Panc1 (cell line): ENCODE measurements at regions not wholly inside any gene's neighbourhood (a gene's known extent, or its start where the extent isn't known, plus 50 kb on each side); places are given as distances from the start of the nearest gene placed in this dataset.

ENCODE experiments used
- CTCF ChIP-seq: fragments of 450-650 bp; IDR thresholded peaks from 2 replicates; pipeline ENCODE4 v1.5.1; 2017; ENCODE audit warnings: mild to moderate bottlenecking
- TCF7L2 ChIP-seq: IDR thresholded peaks from 2 replicates; pipeline ENCODE4 v1.6.1; 2011; ENCODE audit warnings: mild to moderate bottlenecking, low read depth, low read length, inconsistent platforms

GRCh38 chr17:14522795-14523387 lies 222.0 kb downstream of the HS3ST3B1 start:
- TF ChIP-seq CTCF = no peak
- TF ChIP-seq TCF7L2 = no peak
